HepG2 (cell line): ENCODE measurements at regions not wholly inside any gene's neighbourhood (a gene's known extent, or its start where the extent isn't known, plus 50 kb on each side); places are given as distances from the start of the nearest gene placed in this dataset.

Experiments used
- ATAC-seq: fragments of 200-7000 bp; cut with Tn5 transposase; 3 replicates; pipeline ENCODE4 v1.9.1; 2020; ENCODE audit warnings: mild to moderate bottlenecking, moderate library complexity
- BruUV-seq: library from RNA; stranded (reverse); fragments of 400-500 nt; replicated peaks from 2 replicates; lab custom pipeline; 2021; lab: Mats Ljungman, UMichigan
- CTCF ChIA-PET: fragments of 300-600 bp; formaldehyde crosslinking; extraction: SDS; loops from one replicate; lab custom pipeline; 2021; ENCODE audit warnings: low total read pairs, inconsistent platforms, low intra/inter-chr PET ratio; lab: Yijun Ruan, JAX
- POLR2A ChIA-PET: fragments of 350-600 bp; sonication (Branson Sonifier 250); formaldehyde crosslinking; loops from one replicate; lab custom pipeline; 2020; ENCODE audit warnings: antibody characterized with exemption, inconsistent platforms; lab: Yijun Ruan, JAX
- DNase-seq: peaks from one replicate; pipeline ENCODE4 v3.0.0-alpha.2; 2015; ENCODE audit warnings: low spot score
- FAIRE-seq: peaks from 3 replicates; lab custom pipeline; 2011; peaks lifted over from hg19 to GRCh38; lab: Jason Lieb, UNC
- H2AFZ ChIP-seq: one replicate; pipeline ENCODE4 v1.6.1; 2011; ENCODE audit warnings: low read length, inconsistent platforms
- H3K27ac ChIP-seq: fragments of 300-600 bp; 3 replicates; pipeline ENCODE4 v1.8.0; 2011; ENCODE audit warnings: mixed run types, mild to moderate bottlenecking, mixed read lengths, low read length, inconsistent platforms; ENCODE audit not compliant: insufficient read depth; ENCODE audit errors: extremely low read length
- H3K27me3 ChIP-seq, 2 experiments: fragments of 200-600 bp in 1 of 2; 2 replicates in 1 of 2; 3 replicates in 1 of 2; pipeline versions ENCODE4 v1.6.0 to v1.8.0; 2011; ENCODE audit warnings: low read length in 2 of 2, mild to moderate bottlenecking in 2 of 2, moderate library complexity in 2 of 2, inconsistent platforms in 1 of 2; ENCODE audit not compliant: insufficient read depth in 2 of 2, control insufficient read depth in 1 of 2
- H3K36me3 ChIP-seq, 2 experiments: fragments of 200-600 bp in 1 of 2; replicated peaks in 1 of 2; 2 replicates in 1 of 2; 3 replicates in 1 of 2; pipeline versions ENCODE4 v1.5.1 to v1.8.0; 2011; ENCODE audit warnings: low read length in 2 of 2, inconsistent platforms in 1 of 2; ENCODE audit not compliant: insufficient read depth in 2 of 2, control insufficient read depth in 1 of 2
- H3K4me1 ChIP-seq: 2 replicates; pipeline ENCODE4 v1.5.1; 2012; ENCODE audit warnings: low read length, inconsistent platforms; ENCODE audit not compliant: insufficient read depth
- H3K4me2 ChIP-seq: 2 replicates; pipeline ENCODE4 v1.6.0; 2011; ENCODE audit warnings: low read depth, low read length, inconsistent platforms
- H3K4me3 ChIP-seq, 3 experiments: fragments of 200-600 bp in 1 of 3; sonication (generic), shearing (Covaris generic) in 1 of 3; replicated peaks in 1 of 3; 2 replicates each; pipeline ENCODE4 v1.5.1; 2011 to 2016; ENCODE audit warnings: low read length in 3 of 3, inconsistent platforms in 2 of 3, low read depth in 2 of 3, mild to moderate bottlenecking in 2 of 3, control low read depth in 1 of 3, mixed read lengths in 1 of 3; ENCODE audit not compliant: insufficient read depth in 1 of 3
- H3K79me2 ChIP-seq: one replicate; pipeline ENCODE4 v1.6.1; 2011; ENCODE audit warnings: low read length, inconsistent platforms; ENCODE audit not compliant: insufficient read depth
- H3K9ac ChIP-seq: 2 replicates; pipeline ENCODE4 v1.6.0; 2011; ENCODE audit warnings: mild to moderate bottlenecking, low read depth, low read length, inconsistent platforms; ENCODE audit not compliant: insufficient read depth
- H3K9me3 ChIP-seq: 2 replicates; pipeline ENCODE4 v1.5.1; 2012; ENCODE audit warnings: mild to moderate bottlenecking, low read length
- H4K20me1 ChIP-seq: 2 replicates; pipeline ENCODE4 v1.6.0; 2011; ENCODE audit warnings: inconsistent platforms, mild to moderate bottlenecking, low read length, moderate library complexity; ENCODE audit not compliant: insufficient read depth
- ADNP ChIP-seq: sonication (generic); formaldehyde crosslinking; IDR thresholded peaks from 2 replicates; pipeline ENCODE4 v1.4.0; 2020; ENCODE audit warnings: missing genetic modification reagents
- HOXA5 ChIP-seq: sonication (generic); formaldehyde crosslinking; IDR thresholded peaks from 2 replicates; pipeline ENCODE4 v1.4.0; 2020; ENCODE audit warnings: missing genetic modification reagents
- NCOR1 ChIP-seq: fragments of 200-600 bp; sonication (generic); IDR thresholded peaks from 2 replicates; pipeline ENCODE4 v1.7.0; 2017; ENCODE audit warnings: antibody characterized with exemption, low read length, borderline replicate concordance
- PAF1 ChIP-seq: IDR thresholded peaks from 2 replicates; pipeline ENCODE4 v1.6.1; 2016; ENCODE audit warnings: missing genetic modification reagents, missing compliant biosample characterization
- RBM22 ChIP-seq: fragments of 200-400 bp; formaldehyde crosslinking; optimal IDR thresholded peaks from 2 replicates; pipeline ENCODE3; 2017; ENCODE audit warnings: mild to moderate bottlenecking, low read length, moderate library complexity
- RXRA ChIP-seq: sonication (generic); formaldehyde crosslinking; IDR thresholded peaks from 2 replicates; pipeline ENCODE4 v1.5.1; 2020; ENCODE audit warnings: missing genetic modification reagents
- TAF15 ChIP-seq: fragments of 200-400 bp; formaldehyde crosslinking; IDR thresholded peaks from one replicate; pipeline ENCODE4 v1.6.1; 2018; ENCODE audit warnings: mild to moderate bottlenecking, low read depth, low read length; ENCODE audit not compliant: poor library complexity, severe bottlenecking
- ZNF33A ChIP-seq: sonication (generic); formaldehyde crosslinking; IDR thresholded peaks from 2 replicates; pipeline ENCODE4 v1.5.1; 2020; ENCODE audit warnings: missing genetic modification reagents, mild to moderate bottlenecking, moderate library complexity, borderline replicate concordance
- ZNF354B ChIP-seq: sonication (generic); formaldehyde crosslinking; IDR thresholded peaks from 2 replicates; pipeline ENCODE4 v1.8.0; 2022; ENCODE audit warnings: mild to moderate bottlenecking, missing genetic modification reagents
- ZNF567 ChIP-seq: sonication (generic); formaldehyde crosslinking; IDR thresholded peaks from 2 replicates; pipeline ENCODE4 v1.8.1; 2023; ENCODE audit warnings: mild to moderate bottlenecking, missing genetic modification reagents, borderline replicate concordance
- ZNF776 ChIP-seq: sonication (generic); formaldehyde crosslinking; IDR thresholded peaks from 2 replicates; pipeline ENCODE4 v1.4.0; 2020; ENCODE audit warnings: mild to moderate bottlenecking, missing genetic modification reagents
- WGBS: methylation state at CpG from one replicate; pipeline ENCODE4 v1.1.6; 2017; ENCODE audit warnings: low lambda C conversion rate; 5-methylcytosine and 5-hydroxymethylcytosine counted together
- in situ Hi-C: cut with HindIII; loops from 2 replicates; pipeline ENCODE4 v1.10.0; 2017; ENCODE audit warnings: low pct_unique_long_range_greater_than_20kb; ENCODE audit not compliant: extremely low pct_ligation_motif_present
- intact Hi-C: fragments of 100-400 bp; cut with micrococcal nuclease; formaldehyde crosslinking; loops from one replicate; pipeline ENCODE4 v1.10.0; 2022; ENCODE audit not compliant: unreplicated experiment
- TF ChIP-seq, protein P1 (sequence below): sonication (generic); formaldehyde crosslinking; conservative IDR thresholded peaks from 2 replicates; pipeline ENCODE4 v1.5.0; 2020; ENCODE audit warnings: missing genetic modification reagents
- TF ChIP-seq, protein P2 (sequence below): sonication (generic); formaldehyde crosslinking; IDR thresholded peaks from 2 replicates; pipeline ENCODE4 v1.8.1; 2023; ENCODE audit warnings: missing genetic modification reagents, inconsistent platforms, borderline replicate concordance

DNA sequence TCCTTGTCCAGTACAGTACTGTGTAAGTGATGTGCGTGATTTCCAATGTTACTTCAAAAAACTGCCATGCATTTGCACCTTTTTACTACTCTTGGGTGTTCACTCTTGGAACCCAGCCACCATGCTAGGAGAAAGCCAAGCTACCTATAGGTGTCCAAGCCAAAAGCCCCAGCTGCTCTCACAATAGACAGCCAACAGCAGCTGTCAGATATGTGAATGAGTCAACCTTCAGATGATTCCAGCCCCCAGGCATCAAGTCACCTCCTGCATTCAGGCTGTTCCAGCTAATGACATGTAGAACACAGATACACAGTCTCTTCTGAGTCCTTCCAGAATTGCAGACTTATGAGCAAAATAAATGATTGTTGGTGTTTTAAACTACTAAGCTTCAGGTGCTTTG lies 417.7 kb upstream of the TGFBR2 start:
- in situ Hi-C loops = no loop called here
- H3K27ac ChIP-seq = no peak overlapping the region
- ATAC-seq (no peak), FAIRE-seq (no peak), DNase-seq (no peak)
- H2AFZ ChIP-seq = no peak overlapping the region
- POLR2A ChIA-PET = no interaction called here
- WGBS = 100% methylated on average over 1 of the region's 1 CpG
- no peaks in the 10 kb centered on the region for H3K36me3 ChIP-seq
- CTCF ChIA-PET = no interaction called here
- TF ChIP-seq RXRA (CRISPR knock-in tag) (no peak), ZNF567 (CRISPR knock-in tag) (no peak), RBM22 (no peak), ZNF776 (no peak), NCOR1 (no peak), ZNF33A (CRISPR knock-in tag) (no peak), PAF1 (CRISPR knock-in tag) (no peak), TAF15 (no peak), ADNP (no peak), HOXA5 (CRISPR knock-in tag) (no peak), ZNF354B (no peak)
- TF ChIP-seq, protein P1, sequence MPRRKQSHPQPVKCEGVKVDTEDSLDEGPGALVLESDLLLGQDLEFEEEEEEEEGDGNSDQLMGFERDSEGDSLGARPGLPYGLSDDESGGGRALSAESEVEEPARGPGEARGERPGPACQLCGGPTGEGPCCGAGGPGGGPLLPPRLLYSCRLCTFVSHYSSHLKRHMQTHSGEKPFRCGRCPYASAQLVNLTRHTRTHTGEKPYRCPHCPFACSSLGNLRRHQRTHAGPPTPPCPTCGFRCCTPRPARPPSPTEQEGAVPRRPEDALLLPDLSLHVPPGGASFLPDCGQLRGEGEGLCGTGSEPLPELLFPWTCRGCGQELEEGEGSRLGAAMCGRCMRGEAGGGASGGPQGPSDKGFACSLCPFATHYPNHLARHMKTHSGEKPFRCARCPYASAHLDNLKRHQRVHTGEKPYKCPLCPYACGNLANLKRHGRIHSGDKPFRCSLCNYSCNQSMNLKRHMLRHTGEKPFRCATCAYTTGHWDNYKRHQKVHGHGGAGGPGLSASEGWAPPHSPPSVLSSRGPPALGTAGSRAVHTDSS (CRISPR knock-in tag) = no peak
- TF ChIP-seq, protein P2, sequence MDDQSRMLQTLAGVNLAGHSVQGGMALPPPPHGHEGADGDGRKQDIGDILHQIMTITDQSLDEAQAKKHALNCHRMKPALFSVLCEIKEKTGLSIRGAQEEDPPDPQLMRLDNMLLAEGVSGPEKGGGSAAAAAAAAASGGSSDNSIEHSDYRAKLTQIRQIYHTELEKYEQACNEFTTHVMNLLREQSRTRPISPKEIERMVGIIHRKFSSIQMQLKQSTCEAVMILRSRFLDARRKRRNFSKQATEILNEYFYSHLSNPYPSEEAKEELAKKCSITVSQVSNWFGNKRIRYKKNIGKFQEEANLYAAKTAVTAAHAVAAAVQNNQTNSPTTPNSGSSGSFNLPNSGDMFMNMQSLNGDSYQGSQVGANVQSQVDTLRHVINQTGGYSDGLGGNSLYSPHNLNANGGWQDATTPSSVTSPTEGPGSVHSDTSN (CRISPR knock-in tag) = no peak
- H3K9me3 ChIP-seq = no peaks in the 10 kb centered on the region
- BruUV-seq = no TSS peak
- no peak overlapping the region for H3K4me2 ChIP-seq
- no peak overlapping the region for H3K4me3 ChIP-seq
- no peaks in the 10 kb centered on the region for H4K20me1 ChIP-seq
- intact Hi-C loops = no loop called here
- no peaks in the 10 kb centered on the region; a peak in 1 of 5 replicates for H3K27me3 ChIP-seq
- H3K9ac ChIP-seq = no peak overlapping the region
- no peaks in the 10 kb centered on the region for H3K79me2 ChIP-seq
- H3K4me1 ChIP-seq = peaks cover 11% of the 10 kb centered on the region
